GM19452 (cell line): ENCODE measurements at regions not wholly inside any gene's neighbourhood (a gene's known extent, or its start where the extent isn't known, plus 50 kb on each side); places are given as distances from the start of the nearest gene placed in this dataset.

ENCODE experiments used
- ATAC-seq: cut with Tn5 transposase; IDR thresholded peaks from one replicate; pipeline ENCODE4 v1.9.1; 2021; ENCODE audit not compliant: unreplicated experiment

DNA sequence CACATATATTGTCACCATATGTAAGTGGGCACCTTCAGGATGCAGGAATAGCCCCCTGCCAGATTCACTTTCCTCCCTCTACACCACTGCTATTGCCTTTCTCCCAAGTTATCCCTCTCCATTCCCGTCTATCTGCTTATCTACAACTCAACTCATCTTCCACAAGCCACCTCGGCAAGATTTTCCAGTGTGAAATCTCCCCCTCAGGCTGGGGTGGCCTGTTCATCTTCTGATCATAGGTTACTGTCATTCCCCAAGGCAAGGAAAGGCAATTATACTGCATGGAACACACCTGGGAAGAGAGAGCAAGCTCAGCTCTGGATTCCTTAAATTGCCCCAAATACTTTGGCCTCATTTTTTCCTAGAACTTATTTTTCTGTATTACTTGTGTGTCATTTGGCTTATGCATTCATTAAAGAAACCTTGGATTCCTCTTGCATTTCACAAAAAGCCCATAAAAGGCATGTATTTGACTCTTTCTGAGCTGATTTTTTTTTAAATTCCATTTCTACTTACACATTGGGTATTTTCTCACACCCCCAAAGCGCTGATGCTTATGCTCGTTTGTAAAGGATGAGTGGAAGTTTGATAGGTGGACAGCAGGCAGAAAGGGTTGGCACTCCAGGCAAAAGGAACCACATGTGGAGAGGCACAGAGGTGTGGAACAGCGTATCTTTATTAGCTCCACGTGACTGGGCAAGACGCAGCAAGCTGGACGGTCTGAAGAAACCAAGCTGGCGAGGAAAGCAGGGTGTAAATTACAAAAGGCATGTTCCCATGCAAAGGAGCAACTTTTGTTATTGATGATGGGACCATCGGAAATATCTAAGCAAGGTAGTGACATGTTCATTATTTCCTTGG, 169.7 kb upstream of the RAB4A start:
- no peak for ATAC-seq

DNA sequence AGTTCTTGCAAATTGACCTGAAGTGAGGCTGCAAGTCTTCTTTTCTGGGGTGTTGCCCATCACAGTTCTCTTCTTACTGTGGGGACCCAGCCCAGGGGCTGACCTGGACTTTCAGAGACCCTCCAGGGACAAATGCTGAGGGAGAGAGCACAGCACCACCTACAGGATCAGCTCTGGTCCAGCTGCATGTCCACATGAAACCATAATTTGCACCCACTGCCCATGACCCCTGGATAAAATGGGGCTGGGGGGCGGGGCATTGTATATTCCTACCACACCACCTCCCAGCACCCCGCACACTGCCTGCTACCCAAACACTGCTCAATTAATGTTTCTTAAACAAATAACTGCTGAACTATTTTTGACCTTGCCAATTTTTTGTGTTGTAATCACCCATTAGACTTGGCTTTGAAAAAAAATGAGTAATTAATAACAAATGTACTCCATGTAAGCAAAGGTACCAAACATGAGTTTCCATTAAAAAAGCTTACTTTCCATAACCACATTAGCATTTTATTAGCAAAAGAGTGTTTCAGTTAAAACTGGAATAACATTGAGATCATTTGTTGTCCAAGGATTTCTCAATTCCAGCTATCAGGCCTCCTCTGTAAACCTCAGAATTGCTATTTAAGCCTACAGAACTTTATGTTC, 168.0 kb upstream of the RAB4A start:
- no peak for ATAC-seq

DNA sequence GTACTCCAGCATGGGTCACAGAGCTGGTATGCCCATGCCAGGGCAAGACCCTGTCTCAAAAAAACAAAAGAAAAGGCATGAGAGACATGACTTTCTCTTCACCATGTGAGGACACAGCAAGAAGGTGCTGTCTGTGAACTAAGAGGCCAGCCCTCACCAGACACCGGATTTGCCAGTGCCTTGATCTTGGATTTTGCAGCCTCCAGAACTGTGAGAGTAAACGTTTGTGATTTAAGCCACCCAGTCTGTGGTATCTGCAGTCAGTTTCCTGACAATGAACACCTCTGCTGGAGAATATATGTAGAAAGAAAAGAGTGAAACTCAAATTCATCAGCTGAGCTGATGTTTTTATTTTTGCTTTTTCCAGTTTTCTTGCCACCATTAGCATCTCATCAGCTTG, 166.3 kb upstream of the RAB4A start:
- ATAC-seq = no peak

DNA sequence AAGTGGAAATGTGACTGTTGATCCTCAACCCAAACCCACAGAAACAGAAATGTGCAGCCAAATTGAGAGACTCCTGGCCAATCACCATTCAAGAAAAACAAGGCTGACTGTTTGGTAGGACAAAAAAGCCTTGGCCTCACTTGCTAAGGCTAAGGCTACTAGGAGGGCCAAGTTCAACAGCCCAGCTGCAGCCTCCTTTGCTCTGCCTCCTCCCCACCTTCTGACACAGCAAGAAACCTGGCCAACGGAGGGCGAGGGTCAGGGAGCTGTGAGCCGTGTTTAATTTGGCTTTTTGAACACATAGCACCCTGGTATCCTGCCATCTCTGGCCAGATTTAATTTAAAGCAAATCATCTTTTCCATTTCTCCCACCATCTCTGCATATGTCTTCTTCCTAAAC, 165.8 kb upstream of the RAB4A start:
- no peak for ATAC-seq

DNA sequence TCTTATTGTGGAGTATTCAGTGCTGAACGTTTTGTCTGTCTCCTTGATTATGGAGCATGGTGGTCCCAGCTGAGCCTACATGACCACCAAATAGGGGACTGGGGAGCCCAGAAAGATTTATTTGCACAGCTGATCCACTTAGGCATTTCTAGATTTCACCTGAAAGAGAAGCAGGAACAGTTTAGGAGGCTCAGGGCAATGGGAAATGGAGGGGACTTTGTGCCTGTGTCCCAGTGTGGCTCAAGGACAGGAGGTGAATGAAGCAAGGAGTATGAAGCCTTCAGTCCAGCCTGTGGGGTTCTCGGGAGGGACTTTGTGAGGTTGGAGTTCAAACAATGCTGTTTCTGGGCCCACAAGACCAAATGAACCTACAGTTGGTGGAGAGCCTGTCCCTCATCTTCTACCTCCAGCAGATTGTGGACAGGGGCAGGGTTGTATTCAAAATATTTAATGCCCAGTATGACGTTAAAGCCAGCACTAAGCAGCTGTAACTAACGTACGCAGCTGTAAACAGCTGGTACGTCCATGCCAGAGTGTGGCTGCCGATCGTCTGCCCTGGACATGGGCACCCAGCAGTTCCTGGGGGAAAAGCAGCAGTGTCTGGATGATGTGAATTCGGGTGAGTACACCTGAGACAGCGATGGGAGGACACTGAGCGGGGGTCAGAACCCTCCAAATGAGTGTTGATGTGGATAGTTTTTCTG, 164.9 kb upstream of the RAB4A start:
- ATAC-seq = no peak

DNA sequence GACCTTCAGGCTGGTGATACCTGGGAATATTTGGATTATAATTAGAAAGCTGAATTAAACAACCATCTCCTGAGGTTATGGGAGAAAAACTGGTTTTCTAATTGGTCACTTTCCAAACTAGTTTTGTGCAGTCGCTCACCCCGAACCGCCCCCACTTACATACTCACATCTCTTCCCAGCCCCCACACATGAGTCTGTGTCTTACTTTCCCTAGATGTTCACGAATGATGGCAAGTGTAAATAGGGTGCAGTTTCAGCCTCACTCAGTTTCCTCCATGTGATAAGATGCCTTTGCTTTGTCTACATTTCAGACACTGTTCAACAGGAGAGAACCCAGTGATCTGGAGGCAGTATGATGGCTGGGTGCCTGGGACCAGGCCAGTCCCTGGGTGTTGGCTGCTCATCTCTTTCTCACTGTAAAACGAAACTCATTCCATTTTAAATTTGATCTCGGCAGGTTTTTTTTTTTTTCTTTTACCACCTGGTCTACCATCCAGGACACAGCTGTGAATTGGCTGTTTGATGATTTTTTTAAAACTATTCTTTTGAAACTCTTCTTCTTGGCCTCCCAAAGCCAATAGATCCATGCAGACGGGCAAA, 164.3 kb upstream of the RAB4A start:
- no peak for ATAC-seq

DNA sequence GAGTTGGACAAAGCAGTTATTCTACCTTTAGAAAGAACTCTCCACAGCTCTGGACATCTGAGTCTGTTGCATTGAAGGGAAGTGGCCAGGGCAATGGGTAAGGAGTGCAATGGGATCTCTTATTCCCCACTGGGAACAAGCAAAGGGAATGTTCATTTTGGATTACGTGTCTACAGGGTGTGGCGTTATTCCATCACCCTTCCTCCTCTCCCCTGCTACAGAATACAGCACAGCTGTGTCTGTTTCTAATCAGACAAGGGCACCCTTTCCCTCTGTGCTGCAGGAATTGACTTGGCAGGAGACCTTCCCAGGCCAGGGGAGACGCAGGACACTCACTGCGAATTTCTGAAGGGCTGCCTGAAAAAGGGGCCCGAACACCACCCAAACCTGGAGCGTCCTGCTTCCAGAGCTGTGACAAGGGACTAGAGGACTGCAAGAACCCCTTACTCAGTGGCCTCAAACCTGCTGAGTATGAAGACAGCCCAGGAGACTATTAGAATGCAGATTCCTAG, 163.6 kb upstream of the RAB4A start:
- ATAC-seq = no peak

DNA sequence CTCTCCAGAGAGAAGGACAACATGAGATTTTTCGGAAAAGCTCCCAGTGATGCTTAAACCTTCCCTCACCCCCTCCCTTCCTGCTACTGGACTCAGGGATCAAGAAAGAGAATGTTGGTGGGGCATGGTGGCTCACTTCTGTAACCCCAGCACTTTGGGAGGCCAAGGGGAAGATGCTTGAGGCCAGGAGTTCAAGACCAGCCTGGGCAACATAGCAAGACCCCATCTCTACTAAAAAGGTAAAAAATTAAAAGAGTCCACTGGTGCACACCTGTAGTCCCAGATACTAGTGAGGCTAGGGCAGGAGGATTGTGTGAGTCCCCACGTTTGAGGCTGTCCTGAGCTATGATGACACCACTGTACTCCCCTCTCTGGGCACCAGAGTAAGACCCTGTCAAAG, 162.9 kb upstream of the RAB4A start:
- ATAC-seq = no peak

DNA sequence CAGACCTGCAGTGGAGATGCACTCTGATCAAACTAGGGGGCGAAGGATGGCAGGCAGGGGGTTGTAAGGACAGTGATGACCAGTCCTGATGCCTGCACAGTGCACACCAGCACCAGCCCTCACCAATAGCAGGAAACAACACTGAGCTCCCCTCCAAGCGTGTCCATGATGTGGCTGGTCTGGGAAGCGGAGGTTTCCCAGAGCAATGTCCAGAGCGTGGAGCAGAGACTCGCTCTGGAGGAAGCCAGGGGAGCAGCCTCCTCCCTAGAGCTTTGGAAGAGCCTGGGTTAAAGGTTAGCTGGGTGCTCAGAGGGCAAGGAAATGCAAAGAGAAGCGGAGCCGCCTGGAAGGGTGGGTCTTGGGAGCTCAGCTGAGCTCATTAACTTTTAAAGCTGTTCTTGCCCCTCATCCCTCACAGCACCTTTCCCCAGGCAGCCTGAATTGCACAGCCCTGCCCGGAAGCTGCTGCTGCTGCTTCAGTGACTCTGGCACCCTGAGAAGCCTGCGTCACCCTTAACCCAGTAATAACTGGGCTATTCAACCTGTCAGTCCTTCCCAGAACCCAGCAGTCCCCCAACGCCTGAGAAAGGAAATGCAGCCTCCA, 162.2 kb upstream of the RAB4A start:
- no peak for ATAC-seq

DNA sequence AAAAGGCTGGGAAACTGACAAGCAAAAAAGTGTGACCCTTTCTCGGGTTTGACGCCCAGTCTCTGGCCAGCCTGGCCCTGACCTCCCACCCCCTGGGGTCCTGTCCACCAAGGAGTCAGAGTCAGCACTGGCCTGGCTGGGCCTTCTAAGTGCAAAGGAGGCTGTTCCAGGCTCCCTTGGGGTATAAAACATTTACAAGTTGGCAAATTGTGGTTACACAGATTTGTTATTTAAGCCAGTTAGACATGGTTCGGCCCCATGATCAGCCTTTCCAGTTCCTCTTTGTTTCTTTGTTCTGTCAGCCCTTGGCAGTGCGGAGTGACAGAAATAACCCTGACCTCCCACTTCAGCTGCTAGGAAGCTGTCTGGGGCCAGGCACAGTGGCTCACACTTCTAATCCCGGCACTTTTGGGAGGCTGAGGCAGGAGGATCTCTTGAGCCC, 161.6 kb upstream of the RAB4A start:
- no peak for ATAC-seq

DNA sequence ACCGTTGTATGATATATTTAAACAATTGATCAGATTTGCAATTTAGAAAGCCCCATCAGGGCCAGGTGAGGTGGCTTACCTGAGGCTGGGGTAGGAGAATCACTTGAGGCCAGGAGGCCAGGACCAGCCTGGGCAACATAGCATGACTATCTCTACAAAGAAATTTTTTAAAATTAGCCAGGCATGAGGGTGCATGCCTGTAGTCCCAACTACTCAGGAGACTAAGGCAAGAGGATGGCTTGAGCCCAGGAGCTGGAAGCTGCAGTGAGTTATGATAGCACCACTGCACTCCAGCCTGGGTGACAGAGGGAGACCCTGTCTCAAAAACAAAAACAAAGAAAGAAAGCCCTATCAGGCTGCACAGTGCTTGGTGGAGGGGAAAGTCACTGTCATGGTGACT, 159.9 kb upstream of the RAB4A start:
- no peak for ATAC-seq

DNA sequence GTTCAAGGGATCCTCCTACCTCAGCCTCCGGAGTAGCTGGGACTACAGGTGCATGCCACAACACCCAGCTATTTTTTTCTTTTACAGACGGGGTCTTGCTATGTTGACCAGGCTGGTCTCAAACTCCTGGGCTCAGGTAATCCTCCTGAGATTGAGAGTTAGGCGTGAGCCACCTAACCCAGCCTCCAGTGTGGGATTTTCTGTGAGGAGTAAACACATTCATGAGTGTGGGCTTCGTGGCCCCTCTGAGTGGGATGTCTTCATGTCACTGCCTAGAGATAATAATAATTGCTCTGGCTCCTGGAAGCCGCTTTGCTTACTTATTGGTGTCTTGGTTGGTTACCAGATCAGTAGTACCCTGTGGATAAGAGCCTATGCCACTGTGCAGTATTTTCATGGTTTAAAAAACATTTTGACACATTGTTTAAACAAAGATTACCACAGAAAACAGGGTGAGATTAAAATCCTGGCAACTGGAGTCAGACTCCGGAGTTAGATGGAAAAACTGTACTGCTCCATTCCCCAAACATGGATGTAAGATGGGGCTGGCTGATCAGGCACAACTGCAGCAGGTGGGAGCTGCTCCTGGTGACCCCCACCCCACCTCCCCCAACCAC, 159.1 kb upstream of the RAB4A start:
- ATAC-seq = no peak

DNA sequence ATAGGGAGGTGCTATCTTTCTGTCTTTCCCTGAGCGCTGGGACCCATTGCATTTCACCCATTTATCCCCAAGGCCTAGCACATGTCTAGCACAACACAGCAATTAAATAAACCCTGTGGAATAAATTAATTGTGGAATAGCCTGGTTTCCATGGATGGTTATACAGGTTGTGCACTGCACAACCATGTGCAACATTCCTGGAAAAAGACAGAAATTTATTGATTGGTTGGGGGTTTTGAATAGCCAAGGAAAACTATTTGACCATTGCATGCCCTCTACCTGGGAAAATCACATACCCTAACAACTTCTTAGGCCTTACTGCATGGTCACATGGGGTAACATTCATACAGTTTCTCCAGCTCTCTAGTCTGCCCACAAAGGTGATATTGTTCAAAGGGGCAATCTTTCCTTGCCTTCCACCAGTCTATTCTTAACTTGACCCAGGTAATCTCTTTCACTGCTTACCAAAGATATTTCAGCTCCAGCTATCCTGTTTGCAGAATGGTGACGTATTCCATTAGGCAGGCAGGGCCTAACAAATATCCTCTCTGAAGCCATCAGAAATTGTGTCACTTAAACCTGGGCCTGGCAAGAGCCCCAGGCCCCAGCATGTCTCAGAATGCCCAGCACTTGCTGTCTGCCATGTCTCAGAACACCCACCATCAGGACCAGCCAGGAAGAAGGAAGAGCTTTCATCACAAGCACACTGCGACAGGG, 157.9 kb upstream of the RAB4A start:
- no peak for ATAC-seq

DNA sequence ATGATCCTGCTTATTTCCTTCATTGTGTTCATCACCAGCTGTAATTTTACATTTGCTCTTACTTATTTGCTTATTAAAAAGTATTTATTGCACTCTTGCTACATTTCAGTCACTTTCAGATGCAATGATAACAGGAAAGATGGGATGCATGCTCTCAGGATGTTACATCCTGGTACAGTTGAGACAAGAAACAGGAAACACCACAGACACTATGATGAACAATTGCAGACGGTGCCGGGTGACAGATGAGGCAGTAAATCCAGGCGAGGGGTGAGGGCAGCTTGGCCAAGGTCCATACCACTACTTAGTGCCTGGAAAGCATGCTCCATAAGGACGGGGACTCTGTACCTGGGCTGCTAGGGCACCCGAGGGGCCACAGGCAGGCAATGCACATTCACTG, 156.6 kb upstream of the RAB4A start:
- no peak for ATAC-seq

DNA sequence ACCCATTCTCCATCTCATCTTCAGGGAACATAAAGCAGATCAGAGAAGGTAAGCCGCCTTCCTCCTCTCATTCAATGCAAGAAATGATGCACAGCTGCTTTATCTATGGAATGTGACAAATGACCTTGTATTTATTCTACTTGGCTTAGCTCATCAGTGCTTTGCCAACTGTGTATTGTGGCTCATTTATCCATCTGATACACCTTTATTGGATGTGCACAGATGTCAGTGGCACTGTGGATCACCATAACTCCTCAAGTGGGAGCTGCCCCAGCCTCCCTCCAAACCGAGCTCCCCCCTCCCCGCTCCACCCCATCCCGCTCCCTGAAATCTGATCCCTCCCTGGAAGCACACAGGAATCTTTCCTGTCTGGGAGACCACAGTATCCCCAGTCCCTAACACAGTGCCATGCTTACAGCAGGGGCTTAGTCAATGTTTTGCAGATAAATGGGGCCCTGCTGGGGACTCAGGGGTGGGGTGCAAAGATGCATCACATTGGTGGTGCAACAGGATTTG, 156.0 kb upstream of the RAB4A start:
- no peak for ATAC-seq

DNA sequence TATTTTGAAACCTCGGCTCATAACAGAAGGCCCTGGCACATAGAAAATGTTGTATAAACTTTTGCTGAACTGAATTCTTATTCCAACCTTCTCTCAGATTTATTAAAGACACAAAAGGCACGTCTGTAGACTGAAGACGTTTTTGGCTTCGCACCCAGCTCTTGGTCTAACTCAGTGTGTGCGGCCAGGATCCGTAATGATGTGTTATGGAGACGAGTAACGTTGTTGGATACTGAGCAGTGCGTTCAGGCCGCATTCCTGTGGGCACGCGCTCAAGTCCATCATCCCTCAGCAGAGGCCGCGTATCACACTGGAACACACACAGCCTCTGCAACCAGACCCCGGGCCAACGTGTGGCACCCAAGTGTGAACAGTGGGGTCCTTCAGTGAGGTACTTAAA, 154.8 kb upstream of the RAB4A start:
- no peak for ATAC-seq

DNA sequence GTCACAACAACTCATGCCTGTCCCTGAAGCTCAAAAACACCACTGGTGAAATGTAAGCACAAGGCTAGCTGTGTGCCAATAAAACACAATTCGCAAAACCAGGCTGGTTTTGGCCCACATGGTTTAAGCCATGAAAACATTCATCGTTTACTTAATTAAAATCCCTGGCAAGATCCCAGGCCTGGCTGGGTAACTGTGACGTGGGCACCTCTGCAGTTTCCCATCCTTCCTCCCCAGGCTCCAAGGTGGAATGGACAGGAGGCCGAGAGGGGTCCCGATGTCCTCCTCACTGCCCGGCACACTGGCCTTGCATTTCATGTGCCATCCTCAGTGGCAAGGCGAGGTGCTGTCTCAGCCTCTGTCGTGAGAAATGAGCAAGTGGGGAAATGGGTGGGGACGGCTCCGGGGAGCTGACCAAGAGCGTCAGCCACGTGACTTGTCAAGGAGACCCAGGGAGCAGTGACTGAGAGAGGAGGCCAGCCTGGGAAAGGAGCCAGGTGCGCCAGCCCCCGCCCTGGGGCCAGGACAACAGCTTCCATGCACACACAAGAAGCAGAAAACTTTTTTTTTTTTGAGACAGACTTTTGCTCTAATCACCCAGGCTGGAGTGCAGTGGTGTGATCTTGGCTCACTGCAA, 153.1 kb upstream of the RAB4A start:
- ATAC-seq = no peak

DNA sequence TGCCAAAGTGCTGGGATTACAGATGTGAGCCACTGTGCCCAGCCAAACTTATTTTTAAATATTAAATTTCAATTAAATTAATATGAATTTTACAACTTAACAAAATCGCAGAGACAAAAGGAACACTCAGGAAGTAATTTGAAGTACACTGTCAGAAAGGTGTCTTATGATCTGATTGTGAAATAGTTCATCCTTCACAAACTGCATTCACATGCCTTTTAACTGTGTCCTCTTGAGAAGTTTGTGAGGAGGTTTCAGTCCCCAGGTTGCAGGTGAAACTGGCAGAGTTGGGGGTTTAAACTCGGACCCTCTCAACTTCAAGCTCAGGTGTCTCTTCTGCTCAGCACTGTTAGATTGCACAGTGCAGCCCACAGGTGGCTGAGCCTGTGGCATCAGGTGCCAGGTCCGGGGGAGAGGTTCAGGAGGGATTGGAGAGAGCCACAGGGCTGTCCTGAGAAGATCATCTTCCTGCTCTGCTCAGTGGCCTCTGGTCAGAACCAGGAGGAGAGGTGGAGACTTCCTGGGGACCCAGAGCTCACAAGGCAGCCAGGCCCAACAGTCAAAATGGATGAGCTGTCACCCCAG, 152.3 kb upstream of the RAB4A start:
- ATAC-seq = no peak

DNA sequence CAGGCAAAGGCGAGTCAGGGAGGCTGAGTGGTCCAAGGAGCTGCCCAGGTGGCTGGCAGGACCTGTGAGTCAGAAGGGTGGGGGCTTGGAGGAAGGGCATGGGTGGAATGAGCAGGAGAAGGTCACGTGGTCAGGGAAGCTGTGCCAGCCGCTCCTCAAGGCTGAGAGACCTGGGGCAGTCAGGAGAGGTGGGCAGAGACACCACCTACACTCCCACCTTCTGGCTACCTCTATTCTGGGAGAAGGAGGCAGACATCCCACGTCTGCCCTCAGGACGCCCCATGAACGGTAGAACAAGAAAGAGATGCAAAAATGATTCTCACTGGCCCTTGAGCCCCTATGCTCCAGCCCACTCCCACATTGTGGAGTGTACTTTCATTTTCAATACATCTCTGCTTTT, 151.8 kb upstream of the RAB4A start:
- ATAC-seq = no peak
